Activated B cell treated with CpG ODN at 0.5 μM for 24 hours (primary cell): ENCODE measurements at regions not wholly inside any gene's neighbourhood (a gene's known extent, or its start where the extent isn't known, plus 50 kb on each side); places are given as distances from the start of the nearest gene placed in this dataset.

ENCODE experiments used
- ATAC-seq: fragments of 200-7000 bp; cut with Tn5 transposase; one replicate; pipeline ENCODE4 v1.10.0; 2021; ENCODE audit warnings: low read depth, mild to moderate bottlenecking, moderate library complexity
- CTCF ChIA-PET: fragments of 350-600 bp; sonication (Branson Sonifier 250); formaldehyde crosslinking; loops from one replicate; lab custom pipeline; 2021; ENCODE audit warnings: antibody characterized with exemption; lab: Charles Lee
- POLR2A ChIA-PET: fragments of 350-600 bp; sonication (Branson Sonifier 250); formaldehyde crosslinking; loops from one replicate; lab custom pipeline; 2021; ENCODE audit warnings: antibody characterized with exemption; lab: Charles Lee
- DNase-seq: peaks from one replicate; pipeline ENCODE4 v3.0.0; 2022
- H3K27ac Mint-ChIP-seq: one replicate; pipeline ENCODE4 v1.8.0; 2020; ENCODE audit warnings: mixed read lengths
- H3K27me3 Mint-ChIP-seq: one replicate; pipeline ENCODE4 v1.8.0; 2021; ENCODE audit warnings: mixed read lengths
- H3K36me3 Mint-ChIP-seq: one replicate; pipeline ENCODE4 v1.8.0; 2021; ENCODE audit warnings: low read depth, mixed read lengths
- H3K4me1 Mint-ChIP-seq: one replicate; pipeline ENCODE4 v1.8.0; 2021; ENCODE audit warnings: mixed read lengths
- H3K4me3 Mint-ChIP-seq: one replicate; pipeline ENCODE4 v1.8.0; 2020; ENCODE audit warnings: mild to moderate bottlenecking, mixed read lengths
- H3K9me3 Mint-ChIP-seq: one replicate; pipeline ENCODE4 v1.8.0; 2020; ENCODE audit warnings: mixed read lengths
- CTCF ChIP-seq: fragments of 200-600 bp; IDR thresholded peaks from one replicate; pipeline ENCODE4 v1.8.0; 2022; ENCODE audit warnings: antibody characterized with exemption, mild to moderate bottlenecking
- intact Hi-C: fragments of 100-400 bp; cut with micrococcal nuclease; formaldehyde crosslinking; loops from one replicate; pipeline ENCODE4 v1.15.1; 2024

- Mint-ChIP-seq H3K4me3 (no peak overlapping the region), H3K36me3 (no peaks in the 10 kb centered on the region), H3K4me1 (peaks cover 3% of the 10 kb centered on the region), H3K27ac (no peak overlapping the region), H3K9me3 (no peaks in the 10 kb centered on the region), H3K27me3 (no peaks in the 10 kb centered on the region)
- POLR2A ChIA-PET = no interaction called here
- intact Hi-C loops = no loop called here
- CTCF ChIA-PET = interaction anchor here (1.0 to 1.8 kb wide), 3 partner anchors 8 to 25 kb away, joined by 3 to 4 read pairs (median 4); no protein-coding TSS in a partner anchor
- ATAC-seq = no peak
- DNase-seq = no peak
- no peak for TF ChIP-seq CTCF
These were observed 65.3 kb downstream of the EOMES start for GRCh38 chr3:27656790-27657189.

- no peak overlapping the region for H3K4me3 Mint-ChIP-seq
- intact Hi-C loops = no loop called here
- H3K27ac Mint-ChIP-seq = no peak overlapping the region
- CTCF ChIA-PET = no interaction called here
- POLR2A ChIA-PET = no interaction called here
- H3K4me1 Mint-ChIP-seq = no peaks in the 10 kb centered on the region
- H3K9me3 Mint-ChIP-seq = no peaks in the 10 kb centered on the region
- DNase-seq (no peak), ATAC-seq (no peak)
- no peaks in the 10 kb centered on the region for H3K27me3 Mint-ChIP-seq
- H3K36me3 Mint-ChIP-seq = no peaks in the 10 kb centered on the region
- no peak for TF ChIP-seq CTCF
These were observed 66.6 kb downstream of the EOMES start for GRCh38 chr3:27655547-27655946.

DNA sequence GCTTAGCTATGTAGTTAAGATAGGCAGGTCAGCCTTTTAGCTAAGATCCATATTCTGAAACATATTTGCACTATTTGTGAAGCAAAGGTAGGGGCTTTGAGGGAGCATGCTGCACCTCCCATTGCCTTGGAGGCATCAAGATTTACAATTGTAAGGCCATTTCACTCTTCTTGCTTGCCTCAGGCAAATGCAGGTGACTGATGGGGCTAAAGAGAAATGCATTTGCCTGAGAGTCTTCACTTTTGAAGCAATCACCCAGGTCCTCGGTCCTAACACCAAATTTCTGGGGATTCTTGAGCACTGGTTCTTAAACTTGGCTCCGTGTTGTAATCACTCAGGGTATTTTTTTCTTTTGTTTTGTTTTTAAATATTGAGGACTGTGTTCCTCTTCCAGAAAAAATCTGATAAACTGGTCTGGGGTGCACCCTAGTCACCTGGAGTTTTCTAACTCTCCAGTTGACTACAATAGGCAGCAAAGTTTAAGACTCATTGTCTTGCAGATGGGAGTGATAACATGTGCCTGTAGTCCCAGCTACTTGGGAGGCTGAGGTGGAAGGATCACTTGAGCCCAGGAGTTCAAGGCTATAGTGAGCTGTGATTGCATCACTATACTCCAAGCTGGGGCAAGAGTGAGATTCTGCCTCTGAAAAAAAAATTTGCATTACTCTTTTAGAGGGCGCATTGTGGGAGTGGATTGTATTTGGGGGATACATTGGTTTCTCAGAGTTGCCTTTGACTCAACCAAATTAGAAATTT, 68.1 kb downstream of the EOMES start:
- H3K27me3 Mint-ChIP-seq = no peaks in the 10 kb centered on the region
- POLR2A ChIA-PET = no interaction called here
- H3K4me1 Mint-ChIP-seq = no peaks in the 10 kb centered on the region
- no peak for ATAC-seq
- CTCF ChIA-PET = no interaction called here
- H3K9me3 Mint-ChIP-seq = no peaks in the 10 kb centered on the region
- no peaks in the 10 kb centered on the region for H3K36me3 Mint-ChIP-seq
- DNase-seq = no peak
- no peak for TF ChIP-seq CTCF
- no peak overlapping the region for H3K27ac Mint-ChIP-seq
- H3K4me3 Mint-ChIP-seq = no peak overlapping the region
- intact Hi-C loops = no loop called here

DNA sequence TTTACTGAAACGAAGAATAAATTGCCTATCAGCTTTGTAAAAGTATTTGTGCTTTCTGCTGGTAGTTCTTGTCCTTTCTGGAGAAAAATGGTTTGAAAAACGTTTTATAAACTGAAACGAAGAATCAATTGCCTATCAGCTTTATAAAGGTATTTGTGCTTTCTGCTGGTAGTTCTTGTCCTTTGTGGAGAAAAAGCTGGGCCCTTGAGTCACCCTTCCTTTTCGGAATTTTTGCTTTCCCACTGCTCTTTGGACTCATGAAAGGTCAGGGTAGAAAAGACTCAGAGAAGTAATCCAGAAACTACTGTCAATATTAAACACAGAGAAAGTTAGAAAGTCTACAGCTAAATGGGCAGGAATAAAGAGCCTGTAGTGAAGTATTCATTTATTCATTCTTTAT, 72.8 kb downstream of the EOMES start:
- Mint-ChIP-seq H3K9me3 (no peaks in the 10 kb centered on the region), H3K4me3 (no peak overlapping the region), H3K27ac (no peak overlapping the region), H3K36me3 (no peaks in the 10 kb centered on the region), H3K27me3 (no peaks in the 10 kb centered on the region), H3K4me1 (no peaks in the 10 kb centered on the region)
- ChIA-PET CTCF (interaction anchor here (0.7 kb wide), 1 partner anchor 9 kb away, joined by 3 read pairs; no protein-coding TSS in a partner anchor), POLR2A (no interaction called here)
- ATAC-seq (no peak), DNase-seq (no peak)
- no peak for TF ChIP-seq CTCF
- intact Hi-C loops = no loop called here

DNA sequence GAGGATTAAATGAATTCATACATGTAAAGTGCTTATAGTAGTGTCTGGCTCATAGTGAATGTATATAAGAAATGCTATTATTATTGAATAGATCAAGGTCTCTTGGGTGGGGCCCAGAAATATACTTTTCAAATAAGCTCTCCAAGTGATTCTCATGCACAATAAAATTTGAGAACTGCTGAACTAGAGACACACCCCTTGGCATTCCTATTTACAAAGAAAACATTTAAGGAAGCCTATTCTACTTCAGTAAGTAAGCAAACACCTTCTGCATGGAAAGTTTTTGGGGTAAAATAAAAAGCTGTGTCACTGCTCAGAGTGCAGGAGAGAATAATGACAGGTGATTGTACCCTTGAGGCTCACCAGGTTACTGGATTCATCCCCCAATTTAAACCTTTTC, 75.2 kb downstream of the EOMES start:
- intact Hi-C loops = no loop called here
- TF ChIP-seq CTCF = no peak
- H3K27me3 Mint-ChIP-seq = no peaks in the 10 kb centered on the region
- no peak overlapping the region for H3K27ac Mint-ChIP-seq
- ChIA-PET POLR2A (no interaction called here), CTCF (interaction anchor here (1.1 to 1.8 kb wide), 2 partner anchors 10 to 11 kb away, joined by 3 to 4 read pairs; no protein-coding TSS in a partner anchor)
- DNase-seq = no peak
- H3K36me3 Mint-ChIP-seq = no peaks in the 10 kb centered on the region
- H3K9me3 Mint-ChIP-seq = no peaks in the 10 kb centered on the region
- no peak overlapping the region for H3K4me3 Mint-ChIP-seq
- no peak for ATAC-seq
- no peaks in the 10 kb centered on the region for H3K4me1 Mint-ChIP-seq
